HepG2 (cell line): ENCODE measurements at regions not wholly inside any gene's neighbourhood (a gene's known extent, or its start where the extent isn't known, plus 50 kb on each side); places are given as distances from the start of the nearest gene placed in this dataset.

Source experiments
- ATAC-seq: fragments of 200-7000 bp; cut with Tn5 transposase; 3 replicates; pipeline ENCODE4 v1.9.1; 2020; ENCODE audit warnings: mild to moderate bottlenecking, moderate library complexity
- BruUV-seq: library from RNA; stranded (reverse); fragments of 400-500 nt; replicated peaks from 2 replicates; lab custom pipeline; 2021; lab: Mats Ljungman, UMichigan
- CTCF ChIA-PET: fragments of 300-600 bp; formaldehyde crosslinking; extraction: SDS; loops from one replicate; lab custom pipeline; 2021; ENCODE audit warnings: low total read pairs, inconsistent platforms, low intra/inter-chr PET ratio; lab: Yijun Ruan, JAX
- POLR2A ChIA-PET: fragments of 350-600 bp; sonication (Branson Sonifier 250); formaldehyde crosslinking; loops from one replicate; lab custom pipeline; 2020; ENCODE audit warnings: antibody characterized with exemption, inconsistent platforms; lab: Yijun Ruan, JAX
- DNase-seq: peaks from one replicate; pipeline ENCODE4 v3.0.0-alpha.2; 2015; ENCODE audit warnings: low spot score
- FAIRE-seq: peaks from 3 replicates; lab custom pipeline; 2011; peaks lifted over from hg19 to GRCh38; lab: Jason Lieb, UNC
- H2AFZ ChIP-seq: one replicate; pipeline ENCODE4 v1.6.1; 2011; ENCODE audit warnings: low read length, inconsistent platforms
- H3K27ac ChIP-seq: fragments of 300-600 bp; 3 replicates; pipeline ENCODE4 v1.8.0; 2011; ENCODE audit warnings: mixed run types, mild to moderate bottlenecking, mixed read lengths, low read length, inconsistent platforms; ENCODE audit not compliant: insufficient read depth; ENCODE audit errors: extremely low read length
- H3K27me3 ChIP-seq, 2 experiments: fragments of 200-600 bp in 1 of 2; 2 replicates in 1 of 2; 3 replicates in 1 of 2; pipeline versions ENCODE4 v1.6.0 to v1.8.0; 2011; ENCODE audit warnings: low read length in 2 of 2, mild to moderate bottlenecking in 2 of 2, moderate library complexity in 2 of 2, inconsistent platforms in 1 of 2; ENCODE audit not compliant: insufficient read depth in 2 of 2, control insufficient read depth in 1 of 2
- H3K36me3 ChIP-seq, 2 experiments: fragments of 200-600 bp in 1 of 2; replicated peaks in 1 of 2; 2 replicates in 1 of 2; 3 replicates in 1 of 2; pipeline versions ENCODE4 v1.5.1 to v1.8.0; 2011; ENCODE audit warnings: low read length in 2 of 2, inconsistent platforms in 1 of 2; ENCODE audit not compliant: insufficient read depth in 2 of 2, control insufficient read depth in 1 of 2
- H3K4me1 ChIP-seq: 2 replicates; pipeline ENCODE4 v1.5.1; 2012; ENCODE audit warnings: low read length, inconsistent platforms; ENCODE audit not compliant: insufficient read depth
- H3K4me2 ChIP-seq: 2 replicates; pipeline ENCODE4 v1.6.0; 2011; ENCODE audit warnings: low read depth, low read length, inconsistent platforms
- H3K4me3 ChIP-seq, 3 experiments: fragments of 200-600 bp in 1 of 3; sonication (generic), shearing (Covaris generic) in 1 of 3; replicated peaks in 1 of 3; 2 replicates each; pipeline ENCODE4 v1.5.1; 2011 to 2016; ENCODE audit warnings: low read length in 3 of 3, inconsistent platforms in 2 of 3, low read depth in 2 of 3, mild to moderate bottlenecking in 2 of 3, control low read depth in 1 of 3, mixed read lengths in 1 of 3; ENCODE audit not compliant: insufficient read depth in 1 of 3
- H3K79me2 ChIP-seq: one replicate; pipeline ENCODE4 v1.6.1; 2011; ENCODE audit warnings: low read length, inconsistent platforms; ENCODE audit not compliant: insufficient read depth
- H3K9ac ChIP-seq: 2 replicates; pipeline ENCODE4 v1.6.0; 2011; ENCODE audit warnings: mild to moderate bottlenecking, low read depth, low read length, inconsistent platforms; ENCODE audit not compliant: insufficient read depth
- H3K9me3 ChIP-seq: 2 replicates; pipeline ENCODE4 v1.5.1; 2012; ENCODE audit warnings: mild to moderate bottlenecking, low read length
- H4K20me1 ChIP-seq: 2 replicates; pipeline ENCODE4 v1.6.0; 2011; ENCODE audit warnings: inconsistent platforms, mild to moderate bottlenecking, low read length, moderate library complexity; ENCODE audit not compliant: insufficient read depth
- ARID2 ChIP-seq: sonication (generic); formaldehyde crosslinking; IDR thresholded peaks from 2 replicates; pipeline ENCODE4 v1.8.1; 2022; ENCODE audit warnings: mild to moderate bottlenecking, missing genetic modification reagents, borderline replicate concordance
- ETV6 ChIP-seq: sonication (generic); formaldehyde crosslinking; conservative IDR thresholded peaks from 2 replicates; pipeline ENCODE4 v1.4.0; 2020; ENCODE audit warnings: missing genetic modification reagents
- KDM5A ChIP-seq: fragments of 200-600 bp; sonication (generic); IDR thresholded peaks from 2 replicates; pipeline ENCODE4 v1.7.0; 2018; ENCODE audit warnings: antibody characterized with exemption, mild to moderate bottlenecking, low read length, borderline replicate concordance
- NFE2L2 ChIP-seq: fragments of 150-350 bp; IDR thresholded peaks from 2 replicates; pipeline ENCODE4 v1.6.1; 2014; ENCODE audit warnings: low read length
- ZFP36 ChIP-seq: fragments of 150-350 bp; IDR thresholded peaks from 2 replicates; pipeline ENCODE4 v1.6.1; 2018; ENCODE audit warnings: borderline replicate concordance, low read length, low read depth; ENCODE audit not compliant: partially characterized antibody
- ZNF280D ChIP-seq: sonication (generic); formaldehyde crosslinking; IDR thresholded peaks from 2 replicates; pipeline ENCODE4 v1.5.1; 2020; ENCODE audit warnings: mild to moderate bottlenecking, missing genetic modification reagents
- ZNF281 ChIP-seq: sonication (generic); formaldehyde crosslinking; IDR thresholded peaks from 2 replicates; pipeline ENCODE4 v1.4.0; 2020; ENCODE audit warnings: missing genetic modification reagents, borderline replicate concordance
- ZNF878 ChIP-seq: sonication (generic); formaldehyde crosslinking; IDR thresholded peaks from 2 replicates; pipeline ENCODE4 v1.8.1; 2023; ENCODE audit warnings: mild to moderate bottlenecking, missing genetic modification reagents, moderate library complexity
- WGBS: methylation state at CpG from one replicate; pipeline ENCODE4 v1.1.6; 2017; ENCODE audit warnings: low lambda C conversion rate; 5-methylcytosine and 5-hydroxymethylcytosine counted together
- in situ Hi-C: cut with HindIII; loops from 2 replicates; pipeline ENCODE4 v1.10.0; 2017; ENCODE audit warnings: low pct_unique_long_range_greater_than_20kb; ENCODE audit not compliant: extremely low pct_ligation_motif_present
- intact Hi-C: fragments of 100-400 bp; cut with micrococcal nuclease; formaldehyde crosslinking; loops from one replicate; pipeline ENCODE4 v1.10.0; 2022; ENCODE audit not compliant: unreplicated experiment

GRCh38 chr10:23918090-23918723 is 290.7 kb upstream of the KIAA1217 start:
- no peak overlapping the region for H3K9ac ChIP-seq
- H3K9me3 ChIP-seq: no peaks in the 10 kb centered on the region
- in situ Hi-C loops: no loop called here
- H3K79me2 ChIP-seq: no peaks in the 10 kb centered on the region
- no peaks in the 10 kb centered on the region for H4K20me1 ChIP-seq
- ATAC-seq: no peak
- H3K36me3 ChIP-seq: no peaks in the 10 kb centered on the region
- POLR2A ChIA-PET: no interaction called here
- no peak for DNase-seq
- BruUV-seq: no TSS peak
- no peak overlapping the region for H3K27ac ChIP-seq
- no peak overlapping the region for H2AFZ ChIP-seq
- H3K4me1 ChIP-seq: no peaks in the 10 kb centered on the region
- CTCF ChIA-PET: no interaction called here
- H3K4me3 ChIP-seq: no peak overlapping the region
- intact Hi-C loops: no loop called here
- 0 out of 5 replicates have a peak, but pooled peaks cover 0 to 5% of the 10 kb centered on the region in 2 experiments for H3K27me3 ChIP-seq
- no peak for FAIRE-seq
- H3K4me2 ChIP-seq: no peak overlapping the region
- WGBS: 3% methylated on average over 3 of the region's 6 CpGs
- no peak for TF ChIP-seq NFE2L2
- TF ChIP-seq ZNF281 (CRISPR knock-in tag): no peak
- no peak for TF ChIP-seq ZNF878 (CRISPR knock-in tag)
- no peak for TF ChIP-seq KDM5A
- TF ChIP-seq ETV6 (CRISPR knock-in tag): no peak
- no peak for TF ChIP-seq ZFP36
- no peak for TF ChIP-seq ZNF280D (CRISPR knock-in tag)
- no peak for TF ChIP-seq ARID2 (CRISPR knock-in tag)
- TF ChIP-seq, all 625 proteins: peak for 0
